Cardiac septum (tissue), 1 donor: ENCODE measurements at regions not wholly inside any gene's neighbourhood (a gene's known extent, or its start where the extent isn't known, plus 50 kb on each side); places are given as distances from the start of the nearest gene placed in this dataset.

Experiments
- DNase-seq: peaks from one replicate; pipeline ENCODE4 v3.0.0-alpha.2; 2020; ENCODE audit warnings: low spot score
- intact Hi-C: fragments of 100-400 bp; cut with DNase I; formaldehyde crosslinking; loops from one replicate; pipeline ENCODE4 v1.14.0; 2022
- donor health status: DM: no; HTN: no; CAD: no.

DNA sequence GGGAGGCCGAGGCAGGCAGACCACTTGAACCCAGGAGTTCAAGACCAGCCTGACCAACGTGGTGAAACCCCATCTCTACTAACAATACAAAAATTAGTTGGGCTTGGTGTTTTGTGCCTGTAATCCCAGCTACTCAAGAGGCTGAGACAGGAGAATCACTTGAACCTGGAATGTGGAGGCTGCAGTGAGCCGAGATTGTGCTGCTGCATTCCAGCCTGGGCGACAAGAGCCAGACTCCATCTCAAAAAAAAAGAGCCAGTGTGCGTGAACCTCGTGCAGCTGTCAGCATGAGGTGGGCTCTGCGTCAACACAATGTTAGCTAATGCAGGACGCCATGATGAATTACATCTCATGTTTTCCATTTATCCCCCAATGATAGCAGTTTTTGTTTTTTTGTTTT is 110.7 kb upstream of the SLC45A1 start:
- intact Hi-C loops, result no loop called here

DNA sequence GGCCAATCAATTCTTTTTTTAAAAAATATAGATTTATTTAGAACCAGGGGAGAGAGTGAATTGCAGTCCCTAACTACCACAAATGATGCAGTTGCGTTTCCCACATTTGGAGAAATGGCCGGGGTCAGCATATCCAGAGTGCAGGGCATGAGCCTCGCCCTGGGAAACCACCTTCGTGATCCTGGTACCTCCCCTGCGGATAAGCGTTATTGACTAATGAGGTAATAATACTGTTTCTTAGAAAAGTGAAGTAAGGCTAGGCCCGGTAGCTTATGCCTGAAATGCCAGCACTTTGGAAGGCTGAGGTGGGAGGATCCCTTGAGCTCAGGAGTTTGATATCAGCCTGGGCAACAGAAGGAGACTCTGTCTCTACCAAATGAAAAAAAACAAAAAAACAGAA is 111.5 kb upstream of the SLC45A1 start:
- intact Hi-C loops, result no loop called here
- no peak for DNase-seq

More for the DNA sequence above, 110.7 kb upstream of the SLC45A1 start:
- DNase-seq, result no peak

DNA sequence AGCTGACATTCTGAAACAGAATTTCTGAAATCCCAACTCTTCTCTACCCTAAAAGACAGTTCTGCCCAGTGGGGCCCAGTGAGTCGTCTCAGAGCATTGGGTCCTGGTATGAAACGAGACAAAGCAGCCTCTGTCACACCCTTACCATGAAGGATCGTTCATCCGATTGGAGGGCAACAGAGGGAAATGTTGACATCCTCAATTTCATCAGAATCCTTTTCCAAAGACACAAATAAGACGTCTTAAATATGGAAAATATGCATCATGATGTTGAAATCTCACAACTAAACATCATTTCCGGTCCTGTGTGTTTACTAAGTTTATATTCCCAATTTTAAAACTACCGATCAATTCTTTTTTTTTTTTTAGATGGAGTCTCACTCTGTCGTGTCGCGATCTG is 112.1 kb upstream of the SLC45A1 start:
- intact Hi-C loops, result no loop called here
- no peak for DNase-seq

DNA sequence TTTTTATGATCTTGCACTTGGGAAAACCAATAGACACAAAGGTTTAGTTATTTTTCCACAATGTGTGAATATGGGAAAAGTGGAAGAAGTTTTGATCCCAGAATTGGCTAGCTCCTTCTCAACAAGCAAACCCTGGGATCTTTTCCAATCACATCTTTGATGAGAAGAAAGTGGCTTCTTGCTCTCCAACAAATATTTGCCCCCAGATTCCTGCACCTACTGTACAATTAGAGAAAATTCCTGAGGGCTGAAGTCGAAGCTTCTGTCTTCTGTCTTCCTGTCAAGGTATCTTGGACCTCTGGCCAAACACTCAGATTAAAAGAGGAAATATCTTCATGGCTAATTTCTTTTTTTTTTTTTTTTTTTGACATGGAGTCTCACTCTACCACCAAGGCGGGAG is 113.1 kb upstream of the SLC45A1 start:
- intact Hi-C loops, result loop anchor here (5.0 kb wide), 1 partner anchor 68 kb away; no protein-coding TSS in a partner anchor
- DNase-seq, result no peak

DNA sequence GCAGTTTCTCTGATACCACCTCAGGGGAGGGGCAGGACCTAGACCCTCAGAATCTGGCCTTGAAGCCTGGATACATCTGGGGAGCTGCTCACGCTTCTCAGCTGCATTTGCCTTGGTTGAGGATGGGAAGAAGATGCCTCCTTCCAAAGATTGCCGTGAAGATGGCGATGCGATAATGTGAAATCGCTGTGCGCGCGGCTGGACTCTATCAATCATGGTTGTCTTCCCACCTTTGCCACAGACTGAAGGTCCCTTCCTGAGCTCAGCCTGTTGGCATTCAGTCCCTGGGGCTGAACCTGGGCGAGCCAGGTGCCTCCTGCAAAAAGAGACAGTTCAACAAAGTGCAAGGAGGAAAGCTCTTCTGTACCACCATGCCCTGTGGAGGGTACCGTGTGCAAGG is 114.4 kb upstream of the SLC45A1 start:
- DNase-seq, result no peak

DNA sequence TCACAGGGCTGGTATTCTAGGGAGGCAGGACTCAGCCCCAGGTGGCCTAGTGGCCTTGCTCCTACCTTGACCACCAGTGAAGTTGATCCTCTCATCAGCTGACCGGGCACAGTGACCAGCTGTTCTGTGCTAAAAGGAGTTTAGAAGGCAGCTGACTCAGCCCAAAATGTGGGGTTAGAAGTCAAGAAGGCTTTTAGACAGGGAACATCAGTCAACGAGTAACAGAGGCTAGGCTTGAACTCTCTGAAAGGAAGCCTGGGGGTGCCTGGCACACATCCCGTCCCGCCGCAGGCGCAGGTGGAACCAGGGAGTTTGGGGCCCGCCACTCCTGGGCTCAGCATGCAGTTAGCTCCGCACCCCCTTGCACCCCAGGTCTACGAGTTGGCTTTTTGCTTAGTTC is 114.9 kb upstream of the SLC45A1 start:
- intact Hi-C loops, result loop anchor here (5.0 kb wide), 1 partner anchor 66 kb away; no protein-coding TSS in a partner anchor
- DNase-seq, result no peak

More for the DNA sequence above, 114.4 kb upstream of the SLC45A1 start:
- intact Hi-C loops, result loop anchor here (5.0 kb wide), 1 partner anchor 66 kb away; no protein-coding TSS in a partner anchor

DNA sequence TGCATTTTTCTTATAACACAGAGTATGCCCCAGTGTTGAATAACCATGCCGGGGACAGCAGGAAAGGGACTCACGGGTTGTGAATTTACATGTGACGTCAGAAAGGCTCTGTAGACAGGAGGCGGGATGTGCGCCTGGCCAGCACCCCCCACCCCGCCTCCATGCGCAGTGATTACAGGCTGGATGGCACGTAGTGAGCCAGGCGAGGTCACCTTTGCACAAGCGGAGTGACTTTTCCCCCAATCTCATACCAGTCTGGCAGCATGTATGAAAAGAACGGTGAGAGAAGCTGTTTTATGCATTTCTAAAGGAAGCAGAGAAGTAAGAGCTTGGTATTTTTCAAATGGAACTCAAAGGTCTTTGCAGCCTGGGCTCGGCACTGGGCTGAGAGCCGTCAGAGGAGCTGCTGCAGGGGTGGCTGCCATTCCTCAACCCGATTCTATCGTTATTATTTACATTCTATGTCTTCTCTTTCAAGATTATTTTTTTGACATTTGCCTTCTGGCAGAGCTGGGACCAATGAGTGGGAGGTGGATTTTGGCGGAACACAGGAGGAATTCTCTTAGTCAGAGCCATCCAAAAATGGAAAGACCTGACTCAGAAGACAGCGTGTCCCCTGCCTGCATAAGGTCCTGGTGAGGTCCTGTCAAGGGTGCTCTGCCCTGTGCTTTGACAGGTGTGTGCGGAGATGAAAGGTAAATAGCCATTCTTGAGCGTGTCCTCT is 115.6 kb upstream of the SLC45A1 start:
- intact Hi-C loops, result loop anchor here (5.0 kb wide), 1 partner anchor 65 kb away; no protein-coding TSS in a partner anchor
- no peak for DNase-seq

DNA sequence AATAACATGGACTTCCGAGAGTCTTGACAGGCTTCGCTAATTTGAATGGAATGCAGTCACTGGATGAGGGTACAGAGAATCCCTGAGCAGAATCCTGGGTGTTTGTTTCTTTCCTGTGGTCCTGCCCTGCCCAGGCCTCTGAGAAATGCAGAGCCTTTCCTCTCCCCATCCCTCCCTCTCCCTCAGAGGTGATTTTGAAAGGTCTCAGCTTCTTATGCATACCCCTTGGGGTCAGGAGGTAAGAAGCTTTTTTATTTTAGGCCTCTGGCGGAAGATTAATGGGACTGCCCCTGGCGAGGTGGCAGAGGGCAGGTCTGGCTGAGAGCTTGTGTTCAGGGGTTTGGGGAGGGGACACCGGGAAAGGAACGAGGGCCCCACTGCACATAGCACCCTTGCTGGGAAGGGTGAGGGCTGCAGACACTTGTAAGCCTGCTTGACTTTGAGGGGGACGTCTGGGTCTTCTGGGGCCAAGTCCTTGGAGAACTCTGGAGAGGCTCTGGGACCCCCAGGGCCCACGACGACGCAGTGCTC is 116.5 kb upstream of the SLC45A1 start:
- no peak for DNase-seq
- intact Hi-C loops, result loop anchor here (5.0 kb wide), 1 partner anchor 64 kb away; no protein-coding TSS in a partner anchor

DNA sequence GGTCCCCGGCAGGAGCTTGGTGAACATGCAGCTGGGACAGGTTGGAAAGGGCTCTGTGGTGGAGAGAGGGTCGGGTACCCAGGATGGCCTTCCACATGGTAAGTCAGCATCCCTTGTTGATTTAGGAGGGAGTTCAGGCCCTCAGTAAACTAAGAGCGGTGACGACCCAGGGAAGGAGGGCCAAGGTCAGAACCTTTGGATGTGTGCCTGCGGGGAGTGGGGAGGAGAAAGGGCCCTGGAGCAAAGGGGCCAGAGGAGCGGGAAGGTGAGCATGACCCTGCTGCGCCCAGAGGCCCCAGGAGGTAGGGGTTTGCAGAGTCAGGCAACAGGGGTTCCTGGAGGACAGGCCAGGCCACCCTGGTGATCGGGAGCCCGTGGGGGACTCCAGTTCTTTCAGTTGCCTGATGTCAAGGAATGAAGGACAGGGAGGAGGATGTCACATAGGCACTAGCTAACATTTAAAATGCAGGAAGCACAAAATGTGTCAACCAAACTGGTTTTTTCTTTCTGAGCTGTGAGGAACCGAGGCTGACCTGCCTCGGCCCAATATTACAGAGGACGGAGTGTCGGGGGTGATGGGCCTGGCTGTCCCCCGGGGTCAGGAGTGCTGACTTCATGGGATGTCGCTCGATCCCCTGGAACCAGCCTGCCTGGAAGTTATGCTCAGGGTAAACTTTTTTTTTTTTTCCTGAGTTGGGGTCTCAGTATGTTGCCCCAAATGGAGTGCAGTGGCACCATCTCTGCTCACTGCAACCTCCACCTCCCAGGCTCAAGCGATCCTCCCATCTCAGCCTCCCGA is 117.4 kb upstream of the SLC45A1 start:
- intact Hi-C loops, result loop anchor here (5.0 kb wide), 1 partner anchor 63 kb away; no protein-coding TSS in a partner anchor
- no peak for DNase-seq

DNA sequence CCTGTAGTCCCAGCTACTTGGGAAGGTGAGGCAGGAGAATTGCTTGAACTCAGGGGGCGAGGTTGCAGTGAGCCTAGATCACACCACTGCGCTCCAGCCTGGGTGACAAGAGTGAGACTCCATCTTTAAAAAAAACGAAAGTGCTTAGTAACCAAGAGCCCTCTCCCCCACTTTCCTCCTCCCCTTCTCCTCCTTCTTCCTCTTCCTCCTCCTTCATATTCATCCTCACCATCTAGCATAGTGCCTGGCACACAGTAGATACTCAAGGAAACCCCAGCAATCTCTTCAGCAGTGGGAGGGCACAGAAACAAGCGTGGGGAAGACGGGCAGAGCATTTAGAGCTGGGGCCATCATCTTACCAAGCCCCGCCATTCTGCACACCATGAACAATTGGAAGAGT is 119.4 kb upstream of the SLC45A1 start:
- intact Hi-C loops, result no loop called here
- no peak for DNase-seq

DNA sequence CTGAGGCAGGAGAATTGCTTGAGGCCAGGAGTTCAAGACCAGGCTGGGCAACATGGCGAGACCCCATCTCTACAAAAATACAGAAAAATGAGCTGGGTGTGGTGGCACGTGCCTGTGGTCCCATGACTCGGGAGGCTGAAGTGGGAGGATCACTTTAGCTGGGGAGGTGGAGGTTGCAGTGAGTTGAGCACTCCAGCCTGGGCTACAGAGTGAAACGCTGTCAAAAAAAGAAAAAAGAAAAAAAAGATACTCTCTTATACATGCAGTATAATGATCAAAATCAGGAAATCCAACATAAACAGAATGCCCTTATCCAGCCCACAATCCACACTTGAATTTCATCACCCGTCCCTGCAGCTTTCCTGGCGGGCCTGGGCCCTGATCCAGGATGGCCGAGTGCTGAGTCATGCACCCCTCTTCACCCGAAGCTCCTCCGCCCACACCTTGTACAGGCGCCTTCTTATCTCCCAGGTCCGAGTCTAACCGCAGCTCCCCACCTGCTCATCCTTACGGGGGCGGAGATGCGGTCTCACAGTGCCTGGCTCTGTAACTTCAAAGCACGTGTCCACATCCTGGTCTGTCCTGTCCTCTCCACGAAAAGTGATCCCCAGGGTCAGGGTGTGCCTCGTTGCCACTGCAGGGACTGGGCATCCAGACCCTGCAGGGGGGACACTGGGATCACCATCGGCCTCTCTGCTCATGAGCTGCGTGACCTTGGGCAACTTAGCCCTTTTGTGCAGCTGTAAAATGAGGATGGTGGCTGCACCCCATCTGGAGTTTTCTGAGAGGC is 120.2 kb upstream of the SLC45A1 start:
- intact Hi-C loops, result no loop called here
- DNase-seq, result no peak

DNA sequence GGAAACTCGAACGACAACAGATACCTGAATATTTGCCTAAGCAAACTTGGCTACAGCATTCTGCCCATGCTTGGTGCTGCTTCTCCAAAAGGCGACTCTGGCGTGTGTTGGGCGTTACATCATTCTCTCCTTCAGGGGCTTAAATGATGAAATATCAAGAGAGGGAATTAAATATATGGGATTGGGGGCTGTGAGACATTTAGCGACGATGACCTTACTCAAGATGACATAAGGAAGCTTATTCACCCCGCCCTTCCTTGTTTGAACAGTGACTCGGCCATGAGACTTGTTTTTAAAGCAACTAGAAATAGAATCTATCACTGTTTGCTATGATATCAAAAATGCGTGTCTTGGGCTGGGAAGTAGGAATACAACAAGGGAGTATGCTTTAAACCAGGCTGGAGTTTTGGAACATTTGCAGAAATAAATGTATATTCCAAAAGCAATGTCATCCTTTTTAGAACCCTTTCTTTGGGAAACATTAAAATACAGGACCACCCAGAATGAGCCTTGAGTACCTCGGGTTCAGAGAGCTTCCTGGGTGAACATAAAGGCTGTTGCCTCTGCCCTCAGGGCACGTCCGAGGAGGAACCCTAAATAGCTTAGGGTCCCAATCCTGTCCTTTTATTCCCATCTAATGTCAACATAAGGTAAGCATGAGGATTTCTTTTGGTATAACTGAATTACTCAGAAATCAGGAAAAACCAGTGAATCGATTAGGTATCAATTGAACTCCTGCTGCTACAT is 123.3 kb upstream of the SLC45A1 start:
- intact Hi-C loops, result no loop called here
- no peak for DNase-seq

DNA sequence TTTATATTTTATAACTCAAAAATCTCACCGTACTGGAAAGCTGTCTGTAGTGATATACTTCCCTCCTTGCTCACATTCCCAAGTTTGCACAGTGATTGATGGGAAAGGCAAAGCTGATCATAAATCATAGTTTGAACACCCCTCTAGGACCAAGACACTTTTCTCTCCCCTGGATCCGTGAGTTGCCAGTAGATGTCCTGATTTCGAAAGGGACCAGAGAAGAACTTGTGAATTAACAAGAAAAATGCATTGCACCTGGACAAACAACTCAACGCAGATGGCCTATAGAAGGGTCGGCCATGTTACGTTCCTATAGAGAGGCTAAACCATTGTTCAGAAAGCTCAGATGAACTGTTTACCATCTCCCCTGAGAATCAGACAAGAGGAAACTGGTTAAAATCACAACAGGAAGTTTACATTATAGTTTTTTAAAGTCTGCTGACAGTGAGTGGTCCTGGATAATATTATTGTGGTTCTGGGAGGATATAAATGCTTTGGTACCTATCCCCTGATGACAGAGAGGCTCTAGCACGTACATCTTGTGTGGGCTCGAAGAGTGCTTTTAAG is 124.0 kb upstream of the SLC45A1 start:
- DNase-seq, result no peak
- intact Hi-C loops, result no loop called here

DNA sequence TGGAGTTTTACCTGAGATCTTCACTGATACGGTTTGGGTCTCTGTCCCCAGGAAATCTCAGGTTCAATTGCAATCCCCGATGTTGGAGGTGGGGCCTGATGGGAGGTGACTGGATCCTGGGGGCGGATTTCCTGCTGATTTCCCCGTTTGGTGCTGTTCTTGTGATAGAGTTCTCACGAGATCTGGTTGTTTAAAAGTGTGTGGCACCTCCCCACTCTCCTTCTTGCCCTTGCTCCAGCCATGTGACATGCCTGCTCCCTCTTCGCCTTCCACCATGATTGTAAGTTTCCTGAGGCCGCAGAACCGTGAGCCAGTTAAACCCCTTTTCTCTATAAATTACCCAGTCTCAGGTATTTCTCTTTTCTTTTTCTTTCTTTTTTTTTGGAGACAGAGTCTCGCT is 126.4 kb upstream of the SLC45A1 start:
- intact Hi-C loops, result no loop called here
- no peak for DNase-seq

DNA sequence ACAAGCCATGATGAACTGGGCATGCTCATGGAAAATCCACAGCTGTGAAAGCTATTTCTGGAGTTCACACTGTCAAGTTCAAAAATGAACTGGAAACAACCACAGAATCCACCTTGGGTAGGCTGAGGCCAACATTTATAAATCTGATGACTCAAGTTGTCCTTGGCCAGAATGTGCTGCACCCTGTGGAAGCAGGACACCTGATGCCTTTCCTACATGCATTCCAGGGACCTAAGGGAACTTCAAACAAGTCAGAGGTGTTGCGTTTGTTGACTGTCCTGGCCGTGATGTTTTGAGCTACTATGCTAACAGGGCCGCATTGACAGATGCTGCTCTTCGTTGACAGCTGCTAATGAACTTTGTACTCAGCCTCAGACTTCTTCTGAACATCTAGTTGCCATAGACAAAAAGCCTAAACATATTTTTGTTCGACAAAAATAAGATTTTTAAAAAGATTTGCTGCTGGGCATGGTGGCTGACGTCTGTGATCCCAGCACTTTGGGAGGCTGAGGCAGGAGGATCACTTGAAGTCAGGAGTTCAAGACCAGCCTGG is 127.9 kb upstream of the SLC45A1 start:
- intact Hi-C loops, result no loop called here
- DNase-seq, result no peak

DNA sequence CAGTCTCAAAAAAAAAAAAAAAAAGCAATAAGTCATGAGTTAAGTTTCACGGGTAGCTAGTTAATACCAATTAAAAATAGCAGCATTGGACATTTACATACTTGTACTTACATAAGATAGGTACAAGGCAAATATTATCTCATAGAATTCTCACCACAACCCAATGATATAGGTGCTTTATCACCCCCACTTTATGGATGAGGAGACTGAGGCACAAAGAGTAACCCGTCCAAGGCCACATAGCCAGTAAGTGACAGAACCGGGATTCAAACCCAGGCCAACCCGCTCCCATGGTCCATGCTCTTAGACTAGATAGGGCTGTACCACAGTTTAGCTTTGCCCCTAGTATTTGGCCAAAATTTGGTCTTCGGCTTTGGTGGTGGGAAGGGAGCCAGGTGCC is 132.5 kb upstream of the SLC45A1 start:
- no peak for DNase-seq
- intact Hi-C loops, result no loop called here

DNA sequence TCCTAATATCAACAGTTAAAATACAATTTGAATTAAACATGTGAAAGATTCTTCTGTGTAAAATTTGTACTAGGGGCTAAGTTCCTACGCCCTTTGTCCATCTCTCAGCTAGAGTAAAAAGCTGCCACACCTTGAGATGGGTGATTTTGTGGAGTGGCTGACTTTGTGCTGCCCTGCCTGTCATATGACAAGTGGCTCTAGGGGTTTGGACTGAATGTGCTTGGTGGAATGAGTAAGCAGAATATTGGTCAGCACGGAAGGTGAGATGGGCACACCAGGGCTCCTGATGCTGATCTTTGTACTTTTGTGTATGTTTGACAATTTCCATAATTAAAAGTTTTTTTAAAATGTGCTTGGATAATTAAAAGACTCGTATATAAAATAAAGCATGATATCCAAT is 133.6 kb upstream of the SLC45A1 start:
- no peak for DNase-seq
- intact Hi-C loops, result no loop called here

DNA sequence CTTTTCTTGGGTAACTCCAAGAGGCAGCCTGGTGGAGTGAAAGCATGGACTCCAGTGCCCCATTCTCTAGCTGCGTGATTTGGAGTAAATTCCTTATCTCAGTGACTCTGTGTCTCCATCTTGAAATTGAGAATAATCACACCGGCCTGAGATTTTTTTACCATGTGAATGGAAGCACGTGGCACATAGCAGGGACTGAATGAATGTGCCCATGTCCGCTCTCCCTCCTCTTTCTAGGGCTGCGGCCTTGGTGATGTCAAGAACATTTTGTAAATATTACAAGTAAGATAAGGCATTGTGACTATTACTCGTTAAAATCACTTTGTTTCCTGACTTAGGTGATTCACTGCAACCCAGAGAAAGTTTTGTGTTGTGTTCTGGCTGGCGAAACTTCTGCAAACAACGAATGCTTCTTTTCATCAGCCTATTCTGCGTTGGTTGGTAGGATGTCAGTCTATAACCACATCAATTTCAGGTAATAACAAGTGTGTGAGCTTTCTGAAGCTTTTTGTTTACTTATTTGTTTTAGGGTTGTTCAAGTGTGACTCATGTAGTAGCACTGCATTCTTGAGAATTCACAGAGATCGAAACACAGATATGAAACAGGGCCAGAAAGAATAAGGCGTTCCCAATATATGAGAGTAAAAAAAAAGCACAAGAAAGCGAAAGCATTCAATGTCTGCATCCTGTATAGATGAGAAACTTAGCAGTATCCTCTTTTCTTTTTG is 135.7 kb upstream of the SLC45A1 start:
- intact Hi-C loops, result no loop called here

More for the DNA sequence above, 135.7 kb upstream of the SLC45A1 start:
- DNase-seq, result no peak
